BJ (cell line): ENCODE measurements at regions not wholly inside any gene's neighbourhood (a gene's known extent, or its start where the extent isn't known, plus 50 kb on each side); places are given as distances from the start of the nearest gene placed in this dataset.
"Not testable (repeated sequence)": the region's sequence is repeated elsewhere in the genome, so short reads cannot be mapped to it uniquely, and the experiment has no call there.

ENCODE experiments used
- CTCF ChIA-PET: fragments of 350-600 bp; formaldehyde crosslinking; extraction: SDS; loops from one replicate; lab custom pipeline; 2021; ENCODE audit warnings: antibody characterized with exemption, inconsistent platforms; lab: Yijun Ruan, JAX
- POLR2A ChIA-PET: fragments of 300-600 bp; sonication (Branson Sonifier 250); formaldehyde crosslinking; extraction: SDS; loops from one replicate; lab custom pipeline; 2021; ENCODE audit warnings: antibody characterized with exemption; lab: Charles Lee
- DNase-seq: peaks from one replicate; pipeline ENCODE4 v3.0.0-alpha.2; 2011; ENCODE audit warnings: low read depth
- H3K27me3 ChIP-seq: 2 replicates; pipeline ENCODE4 v1.6.0; 2011; ENCODE audit warnings: low read length; ENCODE audit not compliant: control insufficient read depth, insufficient read depth
- H3K36me3 ChIP-seq: 2 replicates; pipeline ENCODE4 v1.5.1; 2011; ENCODE audit warnings: low read length; ENCODE audit not compliant: control insufficient read depth, insufficient read depth
- H3K4me3 ChIP-seq: 2 replicates; pipeline ENCODE4 v1.5.1; 2011; ENCODE audit warnings: low read depth, mild to moderate bottlenecking, control low read depth, low read length
- TF ChIP-seq, protein P1 (sequence below): IDR thresholded peaks from 2 replicates; pipeline ENCODE4 v1.5.1; 2011; ENCODE audit warnings: low read depth, mild to moderate bottlenecking, control low read depth, inconsistent platforms, low read length, moderate library complexity; ENCODE audit not compliant: insufficient read depth

GRCh38 chr11:94245121-94245520 lies 59.3 kb upstream of the IZUMO1R start:
- ChIA-PET CTCF (no interaction called here), POLR2A (no interaction called here)
- Histone ChIP-seq H3K4me3 (no peak overlapping the region), H3K36me3 (no peaks in the 10 kb centered on the region), H3K27me3 (no peaks in the 10 kb centered on the region)
- DNase-seq = no peak
- TF ChIP-seq, protein P1, sequence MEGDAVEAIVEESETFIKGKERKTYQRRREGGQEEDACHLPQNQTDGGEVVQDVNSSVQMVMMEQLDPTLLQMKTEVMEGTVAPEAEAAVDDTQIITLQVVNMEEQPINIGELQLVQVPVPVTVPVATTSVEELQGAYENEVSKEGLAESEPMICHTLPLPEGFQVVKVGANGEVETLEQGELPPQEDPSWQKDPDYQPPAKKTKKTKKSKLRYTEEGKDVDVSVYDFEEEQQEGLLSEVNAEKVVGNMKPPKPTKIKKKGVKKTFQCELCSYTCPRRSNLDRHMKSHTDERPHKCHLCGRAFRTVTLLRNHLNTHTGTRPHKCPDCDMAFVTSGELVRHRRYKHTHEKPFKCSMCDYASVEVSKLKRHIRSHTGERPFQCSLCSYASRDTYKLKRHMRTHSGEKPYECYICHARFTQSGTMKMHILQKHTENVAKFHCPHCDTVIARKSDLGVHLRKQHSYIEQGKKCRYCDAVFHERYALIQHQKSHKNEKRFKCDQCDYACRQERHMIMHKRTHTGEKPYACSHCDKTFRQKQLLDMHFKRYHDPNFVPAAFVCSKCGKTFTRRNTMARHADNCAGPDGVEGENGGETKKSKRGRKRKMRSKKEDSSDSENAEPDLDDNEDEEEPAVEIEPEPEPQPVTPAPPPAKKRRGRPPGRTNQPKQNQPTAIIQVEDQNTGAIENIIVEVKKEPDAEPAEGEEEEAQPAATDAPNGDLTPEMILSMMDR = no peak

GRCh38 chr11:94248301-94248700 lies 56.1 kb upstream of the IZUMO1R start:
- DNase-seq, H3K36me3 ChIP-seq, H3K27me3 ChIP-seq, H3K4me3 ChIP-seq, CTCF ChIA-PET, POLR2A ChIA-PET: not testable (repeated sequence)

DNA sequence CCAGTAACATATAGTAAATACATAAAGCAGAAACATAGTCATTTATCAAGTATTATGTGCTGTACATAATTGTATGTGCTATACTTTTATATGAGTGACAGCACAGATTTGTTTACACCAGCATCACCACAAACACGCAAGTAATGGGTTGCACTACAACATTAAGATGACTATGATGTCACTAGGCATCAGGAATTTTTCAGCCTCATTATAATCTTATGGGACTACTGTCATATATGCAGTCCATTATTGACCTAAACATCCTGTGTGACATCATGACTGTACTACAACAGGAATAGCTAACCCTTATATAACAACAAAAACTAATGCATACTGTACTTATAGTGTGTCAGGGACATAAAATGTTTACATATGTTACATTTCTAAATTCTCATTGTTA lies 50.2 kb upstream of the IZUMO1R start:
- H3K4me3 ChIP-seq = no peak overlapping the region
- TF ChIP-seq, protein P1 = no peak
- no peak for DNase-seq
- POLR2A ChIA-PET = no interaction called here
- H3K27me3 ChIP-seq = no peaks in the 10 kb centered on the region
- no peaks in the 10 kb centered on the region for H3K36me3 ChIP-seq
- CTCF ChIA-PET = no interaction called here
